GM23338 (cell line): ENCODE measurements at regions not wholly inside any gene's neighbourhood (a gene's known extent, or its start where the extent isn't known, plus 50 kb on each side); places are given as distances from the start of the nearest gene placed in this dataset.

Experiments
- ATAC-seq: fragments of 200-7000 bp; cut with Tn5 transposase; 3 replicates; pipeline ENCODE4 v1.9.1; 2020
- DNase-seq: peaks from one replicate; pipeline ENCODE4 v3.0.0-alpha.2; 2015; ENCODE audit warnings: low spot score
- H2AFZ ChIP-seq: fragments of 200-600 bp; sonication (generic); 2 replicates; pipeline ENCODE4 v1.8.0; 2016; ENCODE audit warnings: antibody characterized with exemption, mild to moderate bottlenecking, moderate library complexity
- H3F3A ChIP-seq: fragments of 200-600 bp; sonication (generic); replicated peaks from 2 replicates; pipeline ENCODE4 v1.8.0; 2017; ENCODE audit warnings: antibody characterized with exemption, mixed run types, low read depth
- H3K27ac ChIP-seq: fragments of 200-600 bp; sonication (generic); 2 replicates; pipeline ENCODE4 v1.6.1; 2016; ENCODE audit warnings: low read depth
- H3K27me3 ChIP-seq: fragments of 200-600 bp; sonication (generic); 2 replicates; pipeline ENCODE4 v1.8.0; 2016; ENCODE audit warnings: mild to moderate bottlenecking, mixed run types, moderate library complexity; ENCODE audit not compliant: insufficient read depth
- H3K36me3 ChIP-seq: fragments of 200-600 bp; sonication (generic); 2 replicates; pipeline ENCODE4 v1.8.0; 2016; ENCODE audit warnings: mild to moderate bottlenecking; ENCODE audit not compliant: insufficient read depth
- H3K4me1 ChIP-seq: fragments of 200-600 bp; sonication (generic); 2 replicates; pipeline ENCODE4 v1.8.0; 2016; ENCODE audit warnings: mild to moderate bottlenecking, moderate library complexity; ENCODE audit not compliant: insufficient read depth
- H3K4me2 ChIP-seq: fragments of 200-600 bp; sonication (generic); 2 replicates; pipeline ENCODE4 v1.7.1; 2017; ENCODE audit warnings: mixed run types
- H3K4me3 ChIP-seq: fragments of 200-600 bp; sonication (generic); 2 replicates; pipeline ENCODE4 v1.6.1; 2016; ENCODE audit warnings: mixed run types
- H3K79me2 ChIP-seq: fragments of 200-600 bp; sonication (generic); replicated peaks from 2 replicates; pipeline ENCODE4 v1.8.0; 2017; ENCODE audit warnings: mild to moderate bottlenecking; ENCODE audit not compliant: insufficient read depth
- H3K9me2 ChIP-seq: fragments of 200-600 bp; sonication (generic); 2 replicates; pipeline ENCODE4 v1.8.0; 2017; ENCODE audit not compliant: insufficient read depth
- H4K20me1 ChIP-seq: fragments of 200-600 bp; sonication (generic); replicated peaks from 2 replicates; pipeline ENCODE4 v1.8.0; 2017; ENCODE audit warnings: mild to moderate bottlenecking; ENCODE audit not compliant: insufficient read depth
- H3K27ac Mint-ChIP-seq: 2 replicates; pipeline ENCODE4 v1.8.0; 2020; ENCODE audit warnings: inconsistent platforms, mild to moderate bottlenecking, moderate library complexity, mixed read lengths
- H3K27me3 Mint-ChIP-seq: 3 replicates; pipeline ENCODE4 v1.8.0; 2022; ENCODE audit warnings: low read depth, mild to moderate bottlenecking, moderate library complexity, mixed read lengths, inconsistent platforms; ENCODE audit not compliant: insufficient read depth, poor library complexity
- H3K36me3 Mint-ChIP-seq: 3 replicates; pipeline ENCODE4 v1.8.0; 2021; ENCODE audit warnings: low read depth, mild to moderate bottlenecking, inconsistent platforms, moderate library complexity, mixed read lengths
- H3K4me1 Mint-ChIP-seq: 3 replicates; pipeline ENCODE4 v1.8.0; 2020; ENCODE audit warnings: mild to moderate bottlenecking, inconsistent platforms, mixed read lengths
- H3K4me3 Mint-ChIP-seq: 3 replicates; pipeline ENCODE4 v1.8.0; 2021; ENCODE audit warnings: moderate library complexity, mild to moderate bottlenecking, inconsistent platforms, mixed read lengths
- H3K9me3 Mint-ChIP-seq: 3 replicates; pipeline ENCODE4 v1.8.0; 2020; ENCODE audit warnings: moderate library complexity, mild to moderate bottlenecking, inconsistent platforms, mixed read lengths
- CREB1 ChIP-seq: fragments of 250-450 bp; sonication (Bioruptor Pico); IDR thresholded peaks from 2 replicates; pipeline ENCODE4 v1.5.0; 2020; ENCODE audit warnings: low read depth, mild to moderate bottlenecking, moderate library complexity
- CTCF ChIP-seq, 2 experiments: fragments of 200-600 bp in 1 of 2; sonication (generic) in 1 of 2; conservative IDR thresholded peaks; 2 replicates each; pipeline versions ENCODE4 v1.5.1 to v1.6.1; 2016 to 2017; ENCODE audit warnings: antibody characterized with exemption in 2 of 2, low read depth in 2 of 2, mild to moderate bottlenecking in 2 of 2, moderate library complexity in 1 of 2
- EZH2 ChIP-seq: fragments of 200-600 bp; sonication (generic); IDR thresholded peaks from one replicate; pipeline ENCODE4 v1.8.0; 2017; ENCODE audit warnings: antibody characterized with exemption, mild to moderate bottlenecking, low read depth; ENCODE audit not compliant: unreplicated experiment
- EZH2phosphoT487 ChIP-seq: fragments of 200-600 bp; sonication (generic); IDR thresholded peaks from one replicate; pipeline ENCODE4 v1.8.1; 2018; ENCODE audit warnings: antibody characterized with exemption; ENCODE audit not compliant: unreplicated experiment
- JUNB ChIP-seq: IDR thresholded peaks from one replicate; pipeline ENCODE4 v1.6.1; 2016; ENCODE audit warnings: antibody characterized with exemption; ENCODE audit not compliant: unreplicated experiment
- NANOG ChIP-seq: IDR thresholded peaks from 2 replicates; pipeline ENCODE4 v1.6.1; 2016; ENCODE audit warnings: antibody characterized with exemption, borderline replicate concordance
- POLR2AphosphoS5 ChIP-seq: IDR thresholded peaks from 2 replicates; pipeline ENCODE4 v1.6.1; 2016; ENCODE audit warnings: antibody characterized with exemption, low read depth
- STAT1 ChIP-seq: IDR thresholded peaks from one replicate; pipeline ENCODE4 v1.6.1; 2016; ENCODE audit warnings: antibody characterized with exemption; ENCODE audit not compliant: unreplicated experiment
- ZNF114 ChIP-seq: fragments of 250-450 bp; sonication (Bioruptor Pico); IDR thresholded peaks from 2 replicates; pipeline ENCODE4 v1.5.0; 2020; ENCODE audit warnings: mild to moderate bottlenecking, moderate library complexity
- ZNF331 ChIP-seq: fragments of 250-450 bp; sonication (Bioruptor Pico); IDR thresholded peaks from 2 replicates; pipeline ENCODE4 v1.5.0; 2020; ENCODE audit warnings: low read depth, mild to moderate bottlenecking, moderate library complexity
- ZNF462 ChIP-seq: fragments of 250-450 bp; sonication (Bioruptor Pico); IDR thresholded peaks from 2 replicates; pipeline ENCODE4 v1.5.0; 2020; ENCODE audit warnings: mild to moderate bottlenecking, moderate library complexity
- TF ChIP-seq, protein P1 (sequence below): IDR thresholded peaks from one replicate; pipeline ENCODE4 v1.6.1; 2018; ENCODE audit warnings: antibody characterized with exemption; ENCODE audit not compliant: unreplicated experiment
- TF ChIP-seq, protein P2 (sequence below): IDR thresholded peaks from 2 replicates; pipeline ENCODE4 v1.6.1; 2016; ENCODE audit warnings: antibody characterized with exemption

- no peak for ATAC-seq
- Histone ChIP-seq H3K36me3 (no peaks in the 10 kb centered on the region), H4K20me1 (no peaks in the 10 kb centered on the region), H3F3A (no peaks in the 10 kb centered on the region), H3K4me3 (no peak overlapping the region), H3K27ac (no peak overlapping the region), H3K9me2 (no peaks in the 10 kb centered on the region), H2AFZ (no peak overlapping the region), H3K4me2 (no peak overlapping the region), H3K27me3 (no peaks in the 10 kb centered on the region), H3K79me2 (no peaks in the 10 kb centered on the region), H3K4me1 (peaks cover 17% of the 10 kb centered on the region)
- Mint-ChIP-seq H3K4me3 (no peak overlapping the region), H3K4me1 (peaks cover 23% of the 10 kb centered on the region; the same call in 2 of the 3 replicates), H3K9me3 (no peaks in the 10 kb centered on the region), H3K36me3 (no peaks in the 10 kb centered on the region), H3K27ac (no peak overlapping the region), H3K27me3 (no peaks in the 10 kb centered on the region)
- TF ChIP-seq, protein P1, sequence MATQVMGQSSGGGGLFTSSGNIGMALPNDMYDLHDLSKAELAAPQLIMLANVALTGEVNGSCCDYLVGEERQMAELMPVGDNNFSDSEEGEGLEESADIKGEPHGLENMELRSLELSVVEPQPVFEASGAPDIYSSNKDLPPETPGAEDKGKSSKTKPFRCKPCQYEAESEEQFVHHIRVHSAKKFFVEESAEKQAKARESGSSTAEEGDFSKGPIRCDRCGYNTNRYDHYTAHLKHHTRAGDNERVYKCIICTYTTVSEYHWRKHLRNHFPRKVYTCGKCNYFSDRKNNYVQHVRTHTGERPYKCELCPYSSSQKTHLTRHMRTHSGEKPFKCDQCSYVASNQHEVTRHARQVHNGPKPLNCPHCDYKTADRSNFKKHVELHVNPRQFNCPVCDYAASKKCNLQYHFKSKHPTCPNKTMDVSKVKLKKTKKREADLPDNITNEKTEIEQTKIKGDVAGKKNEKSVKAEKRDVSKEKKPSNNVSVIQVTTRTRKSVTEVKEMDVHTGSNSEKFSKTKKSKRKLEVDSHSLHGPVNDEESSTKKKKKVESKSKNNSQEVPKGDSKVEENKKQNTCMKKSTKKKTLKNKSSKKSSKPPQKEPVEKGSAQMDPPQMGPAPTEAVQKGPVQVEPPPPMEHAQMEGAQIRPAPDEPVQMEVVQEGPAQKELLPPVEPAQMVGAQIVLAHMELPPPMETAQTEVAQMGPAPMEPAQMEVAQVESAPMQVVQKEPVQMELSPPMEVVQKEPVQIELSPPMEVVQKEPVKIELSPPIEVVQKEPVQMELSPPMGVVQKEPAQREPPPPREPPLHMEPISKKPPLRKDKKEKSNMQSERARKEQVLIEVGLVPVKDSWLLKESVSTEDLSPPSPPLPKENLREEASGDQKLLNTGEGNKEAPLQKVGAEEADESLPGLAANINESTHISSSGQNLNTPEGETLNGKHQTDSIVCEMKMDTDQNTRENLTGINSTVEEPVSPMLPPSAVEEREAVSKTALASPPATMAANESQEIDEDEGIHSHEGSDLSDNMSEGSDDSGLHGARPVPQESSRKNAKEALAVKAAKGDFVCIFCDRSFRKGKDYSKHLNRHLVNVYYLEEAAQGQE = no peak
- no peak for TF ChIP-seq EZH2phosphoT487
- TF ChIP-seq ZNF114 = no peak
- TF ChIP-seq, protein P2, sequence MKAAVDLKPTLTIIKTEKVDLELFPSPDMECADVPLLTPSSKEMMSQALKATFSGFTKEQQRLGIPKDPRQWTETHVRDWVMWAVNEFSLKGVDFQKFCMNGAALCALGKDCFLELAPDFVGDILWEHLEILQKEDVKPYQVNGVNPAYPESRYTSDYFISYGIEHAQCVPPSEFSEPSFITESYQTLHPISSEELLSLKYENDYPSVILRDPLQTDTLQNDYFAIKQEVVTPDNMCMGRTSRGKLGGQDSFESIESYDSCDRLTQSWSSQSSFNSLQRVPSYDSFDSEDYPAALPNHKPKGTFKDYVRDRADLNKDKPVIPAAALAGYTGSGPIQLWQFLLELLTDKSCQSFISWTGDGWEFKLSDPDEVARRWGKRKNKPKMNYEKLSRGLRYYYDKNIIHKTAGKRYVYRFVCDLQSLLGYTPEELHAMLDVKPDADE = no peak
- TF ChIP-seq STAT1 = no peak
- TF ChIP-seq POLR2AphosphoS5 = no peak
- TF ChIP-seq CTCF (conservative IDR thresholded peaks at IDR 0.05; ENCODE audit: low read depth in 2 of 2) = no peak
- TF ChIP-seq ZNF462 = no peak
- no peak for TF ChIP-seq ZNF331 (CRISPR knock-in tag)
- no peak for TF ChIP-seq EZH2
- no peak for TF ChIP-seq NANOG
- no peak for TF ChIP-seq CREB1
- no peak for TF ChIP-seq JUNB
- no peak for DNase-seq
Observed at GRCh38 chr2:143949121-143949848, 570.6 kb downstream of the ZEB2 start.
